Stimulated activated CD4-positive, alpha-beta T cell treated with anti-CD3 and anti-CD28 coated beads, Interleukin-15, amount 100 ng/mL, for 1 hour (primary cell): ENCODE measurements at regions not wholly inside any gene's neighbourhood (a gene's known extent, or its start where the extent isn't known, plus 50 kb on each side); places are given as distances from the start of the nearest gene placed in this dataset.
A peak's percentile ranks its signal among the peaks of the same experiment; 100 is the strongest.

Experiments used
- DNase-seq, 2 donors: peaks; one replicate each; pipeline ENCODE4 v3.0.0-alpha.2; 2020; ENCODE audit warnings: low read depth in 1 of 2, low spot score in 1 of 2

DNA sequence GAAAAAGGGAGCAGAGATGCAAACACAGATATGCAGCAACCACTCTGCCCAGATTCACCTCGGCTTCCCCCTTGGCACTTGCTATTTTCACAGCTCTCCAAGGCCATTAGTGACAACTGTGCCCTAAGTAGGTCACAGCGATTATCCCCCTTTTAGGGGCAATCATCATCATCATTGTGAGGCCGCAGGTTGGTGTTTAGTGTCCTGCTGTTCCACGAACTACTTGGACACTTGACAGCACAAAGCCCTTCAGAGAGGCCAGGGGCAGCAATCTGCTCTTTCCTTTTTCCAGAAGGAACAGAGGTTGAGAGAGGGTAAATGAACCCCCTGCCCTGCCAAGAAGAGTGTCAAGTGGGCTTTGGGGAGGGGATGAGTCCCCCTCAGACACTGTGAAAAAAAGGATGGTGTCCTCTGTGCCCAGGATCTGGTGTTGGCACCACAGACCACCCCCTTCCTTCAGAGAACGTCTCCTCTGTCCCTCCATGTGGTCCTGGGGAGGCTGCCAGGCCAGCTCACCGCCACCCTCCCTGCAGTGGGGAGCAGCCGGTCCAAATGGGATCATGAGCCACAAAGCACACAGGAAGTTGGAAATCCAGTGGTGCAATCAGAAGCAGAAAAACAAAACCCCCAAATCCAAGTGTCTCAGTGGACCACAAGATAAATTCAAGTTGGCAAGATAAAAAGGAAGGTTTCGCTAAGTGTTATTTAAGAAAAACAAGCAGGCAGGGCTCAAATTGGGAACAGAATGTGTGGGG lies 78.4 kb upstream of the MED9 start:
- DNase-seq = no peak

DNA sequence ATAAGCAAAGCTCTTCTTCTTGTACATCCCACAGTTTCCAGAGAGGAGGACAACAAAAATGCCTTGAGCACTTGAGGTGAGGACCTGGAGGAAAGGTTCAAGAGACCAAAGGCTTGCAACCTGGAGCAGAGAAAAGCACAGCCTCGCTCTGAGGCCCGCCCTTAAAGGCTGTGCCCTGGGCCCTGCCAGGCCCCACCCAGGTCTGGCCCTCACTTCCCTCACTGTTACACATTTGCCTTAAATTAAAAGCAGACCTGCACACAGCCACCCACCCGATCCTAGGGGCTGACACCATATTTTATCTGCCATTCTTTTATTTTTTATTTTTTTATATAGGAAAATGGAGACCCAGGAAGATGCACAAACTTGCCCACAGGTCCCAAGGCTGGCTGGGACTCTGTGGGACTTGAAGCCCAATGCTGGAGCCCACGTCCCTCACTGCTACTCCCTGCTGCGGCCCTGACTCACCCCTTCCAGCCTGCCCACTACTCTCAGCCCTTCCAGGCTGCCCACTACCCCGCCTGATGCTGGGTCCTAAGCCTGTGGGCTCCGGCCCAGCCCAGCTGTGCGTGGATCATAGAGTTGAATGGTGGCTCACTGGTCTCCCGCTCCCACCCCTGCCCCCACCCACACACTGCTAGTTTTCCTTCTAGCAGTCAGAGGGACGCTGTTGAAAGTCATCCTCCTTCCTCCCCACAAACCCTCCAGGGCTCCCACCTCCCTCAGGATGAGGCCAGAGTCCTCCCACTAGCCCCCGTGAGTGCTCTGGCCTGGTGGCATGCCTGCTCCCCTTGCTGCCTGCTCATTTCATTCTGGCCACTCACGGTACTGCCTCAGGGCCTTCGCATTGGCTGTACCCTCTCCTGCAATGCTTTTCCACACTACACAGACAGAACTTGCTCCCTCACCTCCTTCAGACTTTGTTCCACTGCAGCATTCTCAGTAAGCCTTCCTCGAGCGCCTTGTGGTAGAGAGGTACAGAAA lies 77.6 kb upstream of the MED9 start:
- DNase-seq = no peak

DNA sequence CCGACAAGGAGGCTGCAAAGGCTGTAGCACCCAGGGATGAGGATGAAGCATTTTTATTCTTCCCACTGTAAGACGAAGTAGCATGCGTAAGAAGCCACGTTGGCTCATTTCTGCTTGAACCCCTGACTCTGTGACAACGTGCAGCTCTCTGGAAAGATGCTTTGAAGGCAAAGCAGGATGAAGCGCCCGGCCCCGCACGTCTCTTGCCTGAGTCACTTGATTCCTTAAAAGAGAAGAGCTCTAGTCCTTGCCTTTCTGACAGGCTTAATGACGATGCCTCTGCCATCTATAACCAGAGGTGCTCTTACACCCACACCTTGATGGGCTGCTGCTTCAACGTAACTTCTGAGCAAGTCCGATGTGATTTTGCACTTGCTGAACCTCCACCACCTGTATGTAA lies 76.7 kb upstream of the MED9 start:
- no peak for DNase-seq

DNA sequence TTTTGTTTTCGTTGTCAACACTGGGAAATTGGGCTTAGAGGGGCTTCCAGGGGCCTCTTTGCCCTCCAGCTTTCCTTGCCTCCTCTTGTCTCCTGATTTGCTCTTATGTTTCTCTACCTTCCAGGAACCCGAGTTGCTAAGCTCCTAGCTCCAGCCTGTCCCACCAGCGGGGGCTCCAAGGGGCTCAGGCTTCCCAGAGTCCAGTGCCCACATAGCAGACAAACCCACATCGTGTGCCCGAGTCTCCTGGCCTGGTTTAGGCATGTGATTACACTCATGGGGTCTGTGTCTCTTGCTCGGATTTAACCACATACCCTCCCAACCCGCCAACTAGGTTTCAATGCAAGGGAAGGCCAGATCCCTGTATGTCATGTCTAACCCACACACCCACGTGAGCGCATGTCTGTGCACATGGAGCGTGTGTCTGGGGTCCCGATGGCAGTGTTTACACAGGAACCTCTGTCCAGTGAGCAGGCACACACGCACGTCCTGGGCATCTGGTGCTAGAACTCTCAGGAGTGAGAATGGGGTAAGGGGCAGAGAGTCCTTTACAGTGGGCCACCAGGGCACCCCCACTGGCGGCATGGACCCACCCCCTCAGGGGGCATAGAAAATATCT lies 76.1 kb upstream of the MED9 start:
- DNase-seq = no peak

DNA sequence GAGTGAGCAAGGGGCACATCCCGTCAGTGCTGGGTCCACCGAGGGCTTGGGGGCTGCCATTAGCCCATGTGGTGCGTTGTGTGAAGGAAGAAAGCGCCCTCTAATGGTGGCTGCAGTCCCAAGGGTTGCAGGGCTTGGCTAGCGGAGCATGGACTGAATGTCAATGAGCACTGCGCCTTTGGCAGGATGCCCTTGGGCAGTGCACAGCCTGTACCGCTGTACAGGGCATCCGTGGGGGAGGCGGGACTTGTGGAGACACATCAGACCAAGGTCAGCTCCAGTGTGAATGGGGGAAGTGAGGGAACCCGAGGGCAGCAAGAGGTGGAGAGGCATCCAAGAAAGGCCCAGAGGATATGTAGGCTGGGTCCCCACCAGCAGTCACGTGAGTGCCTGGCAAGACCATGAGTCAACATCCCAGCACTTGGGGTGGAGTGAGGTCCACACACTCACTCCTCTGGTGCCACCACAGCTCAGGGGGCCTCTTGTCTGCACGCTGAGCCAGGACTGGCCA lies 75.5 kb upstream of the MED9 start:
- no peak for DNase-seq

DNA sequence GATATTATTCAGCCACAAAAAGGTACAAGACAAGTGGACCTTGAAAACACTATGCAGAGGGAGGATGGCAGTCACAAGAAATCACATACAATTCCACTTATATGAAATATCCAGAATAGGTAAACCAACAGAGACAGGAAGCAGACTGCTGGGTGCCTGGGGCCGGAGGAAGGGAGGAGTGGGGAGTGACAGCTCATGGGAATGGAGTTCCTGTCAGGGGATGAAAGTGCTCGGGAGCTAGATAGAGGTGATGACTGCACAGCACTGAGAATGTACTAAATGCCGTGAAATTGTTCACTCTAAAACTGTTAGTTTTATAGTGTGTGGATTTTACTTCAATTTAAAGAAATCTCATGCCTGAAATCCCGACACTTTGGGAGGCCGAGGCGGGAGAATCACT lies 74.2 kb upstream of the MED9 start:
- no peak for DNase-seq

DNA sequence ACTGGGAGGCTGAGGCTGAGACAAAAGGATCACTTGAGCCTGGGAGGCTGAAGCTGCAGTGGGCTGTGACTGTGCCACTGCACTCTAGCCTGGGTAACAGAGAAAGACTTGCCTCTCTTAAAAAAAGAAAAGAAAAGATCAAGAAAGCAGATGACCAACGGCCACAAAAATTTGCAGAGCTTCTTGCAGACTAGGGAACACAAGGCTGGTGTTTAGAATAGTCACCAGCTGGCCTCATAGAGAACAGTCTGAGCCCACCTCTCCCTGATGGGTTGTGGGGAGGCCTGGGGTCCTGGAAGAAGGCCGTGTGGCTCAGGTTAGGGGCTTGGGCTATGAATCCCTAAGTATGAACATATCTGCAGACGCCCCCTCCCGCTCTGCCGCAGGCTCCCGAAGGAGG lies 73.7 kb upstream of the MED9 start:
- no peak for DNase-seq

DNA sequence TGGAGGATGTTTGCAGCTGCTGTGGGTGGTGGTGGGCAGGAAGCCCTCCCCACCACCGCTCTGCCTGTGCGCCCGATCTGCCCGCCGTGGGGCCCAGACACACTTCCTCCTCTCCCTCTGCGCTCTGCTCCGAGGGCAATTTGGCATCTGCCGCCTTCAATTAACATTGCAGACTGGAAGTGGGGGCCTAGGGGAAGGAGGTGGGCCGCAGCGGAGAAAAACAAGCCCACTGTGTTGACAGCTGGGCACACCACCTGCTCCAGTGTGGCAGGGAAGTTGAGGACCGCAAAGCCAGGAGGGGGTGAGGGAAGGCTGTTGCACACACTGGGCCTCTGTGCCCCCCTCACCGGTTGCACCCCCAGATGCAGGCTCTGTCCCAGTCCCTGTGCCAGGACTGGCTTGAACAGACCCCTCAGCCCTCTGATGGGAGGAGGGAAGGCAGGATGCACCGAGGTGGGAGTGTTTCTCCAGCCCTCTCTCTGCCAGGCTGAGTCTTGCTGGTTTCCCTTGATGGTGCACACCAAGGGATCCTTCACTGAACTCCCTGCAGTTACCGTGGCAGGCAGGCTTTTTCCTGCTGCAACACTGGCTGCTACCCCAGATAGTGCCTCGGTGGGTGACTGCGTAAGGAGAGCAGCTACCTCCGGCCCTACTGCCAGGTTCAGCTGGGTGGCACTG lies 72.8 kb upstream of the MED9 start:
- DNase-seq = peak; percentile 23 to 31

DNA sequence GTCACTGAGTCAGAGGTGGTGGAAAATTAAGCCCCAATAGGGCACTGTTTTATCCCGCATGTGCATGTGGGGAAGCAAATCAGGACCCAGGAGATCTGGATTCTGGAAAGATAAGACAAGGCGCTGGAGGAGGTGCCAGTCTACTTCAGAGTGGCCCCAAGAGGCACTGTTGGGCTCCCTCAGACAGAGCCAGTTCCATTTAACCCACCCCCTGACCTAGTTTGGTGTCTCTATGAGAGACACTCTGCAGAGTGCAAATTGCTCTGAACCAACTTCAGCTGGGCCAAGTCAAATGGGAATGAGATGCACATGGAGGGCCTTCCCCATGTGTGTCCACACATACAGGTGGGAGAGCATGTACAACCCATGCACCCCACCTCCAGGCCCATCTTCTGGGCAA lies 71.1 kb upstream of the MED9 start:
- DNase-seq = no peak

DNA sequence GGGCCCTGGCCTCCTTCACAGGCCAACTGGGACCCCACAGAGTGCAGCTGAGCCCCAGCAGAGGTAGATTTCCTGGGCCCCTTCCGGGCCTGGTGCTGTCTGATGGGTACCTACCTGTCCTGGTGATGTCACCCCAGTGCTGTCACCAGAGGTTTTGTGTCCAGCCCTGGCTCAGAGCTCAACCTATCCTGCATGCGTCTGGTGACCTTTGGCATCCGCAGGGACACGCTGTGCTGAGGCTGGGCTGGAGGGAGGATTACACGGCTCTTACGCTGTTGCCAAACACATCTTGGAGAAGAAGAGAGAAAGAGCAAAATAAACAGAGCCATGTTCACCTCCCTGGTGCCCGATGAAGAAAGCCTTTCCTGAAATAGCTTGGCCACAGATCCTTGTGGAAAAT lies 70.6 kb upstream of the MED9 start:
- no peak for DNase-seq

DNA sequence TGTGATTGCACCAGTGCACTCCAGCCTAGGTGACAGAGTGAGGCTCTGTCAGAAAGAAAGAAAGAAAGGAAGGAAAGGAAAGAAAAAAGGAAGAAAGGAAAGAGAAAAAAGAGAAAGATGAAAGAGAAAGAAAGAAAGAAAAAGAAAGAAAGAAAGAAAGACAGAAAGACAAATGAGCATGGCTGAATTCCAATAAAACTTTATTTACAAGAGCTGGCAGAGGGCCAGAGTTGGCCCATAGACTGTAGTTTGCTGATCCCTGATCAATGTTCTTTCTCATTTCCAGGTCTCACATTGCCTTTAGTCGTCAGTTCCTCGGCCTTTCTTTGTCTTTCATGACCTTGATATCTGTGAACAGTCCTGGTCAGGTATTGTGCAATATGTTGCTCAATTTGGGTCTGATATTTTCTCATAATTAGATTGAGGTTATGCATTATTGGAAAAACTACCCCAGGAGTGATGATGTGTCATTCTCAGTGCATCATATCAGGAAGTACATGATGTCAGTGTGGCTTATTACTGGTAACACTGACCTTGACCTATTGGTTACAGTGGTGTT lies 68.5 kb upstream of the MED9 start:
- DNase-seq = no peak

DNA sequence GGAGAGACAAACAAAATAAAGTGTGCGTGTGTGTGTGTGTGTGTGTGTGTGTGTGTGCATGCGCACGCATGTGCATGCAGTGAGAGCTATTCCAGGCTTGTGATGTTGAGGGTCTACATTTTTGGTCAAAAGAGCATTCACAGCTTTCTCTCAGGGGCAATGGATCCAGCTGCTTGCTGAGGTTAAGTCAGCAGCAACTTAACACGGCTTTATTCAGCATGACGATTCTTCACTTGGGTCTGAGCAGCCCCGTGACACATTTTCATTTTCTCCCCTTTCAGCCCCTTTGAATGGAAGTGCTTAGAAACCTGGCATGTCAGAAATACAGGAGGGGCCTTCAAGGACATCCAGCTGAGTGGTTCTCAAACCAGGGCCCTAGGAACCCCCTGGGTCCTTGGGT lies 66.4 kb upstream of the MED9 start:
- no peak for DNase-seq

DNA sequence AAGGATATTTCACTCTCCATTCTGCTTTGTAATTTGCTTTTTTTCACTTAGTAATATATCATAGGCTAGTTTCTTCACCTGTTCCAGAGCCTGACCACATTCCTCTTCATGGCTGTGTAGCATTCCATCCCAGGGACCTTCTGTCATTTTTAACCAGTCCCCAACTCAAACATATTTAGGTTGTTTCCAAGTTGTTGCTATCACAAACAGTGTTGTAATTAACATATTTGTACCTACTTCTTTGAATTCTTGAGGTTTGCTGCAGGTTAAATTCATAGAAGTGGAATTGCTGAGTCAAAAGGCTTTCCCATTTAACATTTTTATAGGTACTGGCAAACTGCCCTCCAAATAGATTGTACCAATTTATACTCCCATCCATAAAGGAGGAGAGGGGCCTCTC lies 65.1 kb upstream of the MED9 start:
- DNase-seq = no peak

DNA sequence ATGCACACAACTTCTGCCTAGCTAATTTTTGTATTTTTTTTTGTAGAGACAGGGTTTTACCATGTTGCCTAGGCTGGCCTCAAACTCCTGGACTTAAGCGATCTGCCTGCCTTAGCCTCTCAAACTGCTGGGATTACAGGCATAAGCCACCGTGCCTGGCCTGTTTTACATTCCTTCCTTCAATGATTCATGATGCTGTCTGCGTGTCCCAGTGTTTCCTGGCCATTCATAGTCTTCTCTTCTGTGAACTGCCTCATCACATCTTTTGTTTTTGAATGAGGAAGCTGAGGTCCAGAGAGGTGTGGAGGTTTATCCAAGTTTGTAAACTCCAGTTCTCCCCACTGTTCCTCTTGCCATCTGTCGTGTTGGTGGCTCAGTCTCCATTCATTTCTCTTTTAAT lies 64.5 kb upstream of the MED9 start:
- no peak for DNase-seq

DNA sequence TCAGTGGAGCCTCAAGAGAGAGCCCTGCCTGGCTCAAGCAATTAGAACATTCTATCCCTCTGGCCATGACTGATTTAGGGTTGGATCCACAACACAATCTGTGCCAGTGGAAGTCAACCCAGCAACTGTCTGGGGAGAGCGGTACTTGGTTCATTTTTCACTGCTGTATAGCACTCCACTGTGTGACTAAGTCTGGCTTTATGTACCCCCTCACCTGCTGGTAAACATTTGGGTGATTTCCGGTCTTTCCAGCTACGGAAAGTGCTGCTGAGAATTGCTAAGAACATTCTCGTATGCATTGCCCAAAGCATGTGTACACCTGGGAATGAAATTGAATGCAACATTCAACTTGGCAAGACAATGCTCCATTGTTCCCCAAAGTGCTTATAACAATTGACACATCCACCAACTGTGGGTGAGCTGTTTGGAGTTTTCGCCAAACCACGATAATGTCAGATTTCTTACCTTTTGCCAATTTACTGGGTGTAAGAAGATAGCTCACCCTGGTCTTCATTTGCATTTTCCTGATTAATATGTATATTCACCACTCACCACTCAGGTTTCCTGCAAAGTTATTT lies 63.5 kb upstream of the MED9 start:
- no peak for DNase-seq

DNA sequence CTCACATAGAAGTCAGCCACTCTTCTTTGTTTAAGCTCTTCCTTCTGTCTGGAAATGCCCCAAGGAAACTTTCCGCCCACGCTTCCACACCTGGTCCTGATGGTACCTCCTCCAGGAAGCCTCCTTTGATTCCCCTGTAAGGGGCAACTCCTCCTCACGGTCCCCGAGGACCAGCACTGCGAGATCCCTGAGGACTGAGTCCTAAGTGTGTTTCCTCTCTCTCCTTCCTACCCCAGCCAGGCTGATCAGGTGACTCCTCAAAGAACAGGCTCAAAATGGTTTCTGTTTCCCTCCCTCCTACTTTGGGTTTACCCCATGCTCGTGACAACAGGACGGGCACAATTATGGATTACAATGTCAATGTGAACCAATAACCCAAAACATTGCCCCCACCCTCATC lies 63.0 kb upstream of the MED9 start:
- no peak for DNase-seq

DNA sequence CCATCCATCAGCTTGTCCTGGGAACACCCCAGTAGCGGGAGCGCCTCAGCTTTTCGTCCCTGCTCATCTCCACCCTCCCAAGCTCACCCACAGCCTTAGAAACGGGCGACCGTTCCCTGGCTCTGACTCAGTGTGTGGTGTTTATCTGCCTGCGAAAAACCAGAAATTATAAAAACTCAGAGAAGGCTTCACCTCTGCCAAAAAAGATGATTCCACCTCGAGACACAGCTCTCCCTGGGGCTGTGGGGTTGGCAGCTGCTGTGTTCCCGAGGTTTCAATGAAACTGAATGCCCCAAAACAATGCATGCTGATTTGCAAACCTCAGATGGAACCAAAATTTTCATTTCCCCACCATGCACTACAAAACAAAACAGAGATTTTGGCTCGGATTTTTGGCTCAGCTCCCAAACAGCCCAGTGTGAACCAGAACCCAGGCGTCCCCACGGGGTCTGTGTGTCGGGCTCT lies 62.4 kb upstream of the MED9 start:
- no peak for DNase-seq

DNA sequence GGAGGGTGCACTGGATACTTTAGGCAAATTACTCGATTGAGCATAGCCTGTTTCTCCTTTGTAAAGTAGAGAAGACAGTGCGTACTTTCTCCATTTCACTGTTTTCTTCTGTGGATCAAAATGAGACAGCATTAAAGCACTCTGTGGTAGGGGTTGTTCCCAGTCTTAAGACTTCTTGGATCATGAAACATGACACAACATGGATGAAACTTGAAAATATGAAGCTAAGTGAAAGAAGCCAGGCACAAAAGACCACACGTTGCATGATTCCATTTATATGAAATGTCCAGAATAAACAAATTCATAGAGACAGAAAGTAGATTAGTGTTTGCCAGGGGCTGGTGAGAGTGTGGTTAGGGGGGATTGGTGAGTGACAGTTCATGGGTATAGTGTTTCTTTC lies 61.8 kb upstream of the MED9 start:
- no peak for DNase-seq

DNA sequence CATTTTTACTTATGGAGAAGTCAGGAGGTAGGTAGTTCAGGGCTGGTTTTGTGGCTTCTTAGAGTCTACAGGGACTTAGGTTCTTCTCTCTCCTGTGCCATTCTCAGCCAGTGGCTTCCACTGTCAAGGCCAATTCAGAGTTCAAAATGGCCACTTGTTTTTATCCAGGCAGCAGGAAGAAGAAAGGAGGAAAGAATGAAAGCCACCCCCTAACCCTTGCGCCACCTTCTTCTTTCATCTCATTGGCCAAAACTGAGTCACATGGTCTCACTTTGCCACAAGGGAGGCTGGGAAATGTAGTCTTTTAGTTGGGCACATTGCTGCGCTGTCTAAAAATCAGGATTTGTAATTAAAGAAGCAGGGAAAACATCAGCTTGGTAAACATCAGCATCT lies 60.8 kb upstream of the MED9 start:
- DNase-seq = no peak
